ENCODE measurements at regions not wholly inside any gene's neighbourhood (a gene's known extent, or its start where the extent isn't known, plus 50 kb on each side); places are given as distances from the start of the nearest gene placed in this dataset.

DNA sequence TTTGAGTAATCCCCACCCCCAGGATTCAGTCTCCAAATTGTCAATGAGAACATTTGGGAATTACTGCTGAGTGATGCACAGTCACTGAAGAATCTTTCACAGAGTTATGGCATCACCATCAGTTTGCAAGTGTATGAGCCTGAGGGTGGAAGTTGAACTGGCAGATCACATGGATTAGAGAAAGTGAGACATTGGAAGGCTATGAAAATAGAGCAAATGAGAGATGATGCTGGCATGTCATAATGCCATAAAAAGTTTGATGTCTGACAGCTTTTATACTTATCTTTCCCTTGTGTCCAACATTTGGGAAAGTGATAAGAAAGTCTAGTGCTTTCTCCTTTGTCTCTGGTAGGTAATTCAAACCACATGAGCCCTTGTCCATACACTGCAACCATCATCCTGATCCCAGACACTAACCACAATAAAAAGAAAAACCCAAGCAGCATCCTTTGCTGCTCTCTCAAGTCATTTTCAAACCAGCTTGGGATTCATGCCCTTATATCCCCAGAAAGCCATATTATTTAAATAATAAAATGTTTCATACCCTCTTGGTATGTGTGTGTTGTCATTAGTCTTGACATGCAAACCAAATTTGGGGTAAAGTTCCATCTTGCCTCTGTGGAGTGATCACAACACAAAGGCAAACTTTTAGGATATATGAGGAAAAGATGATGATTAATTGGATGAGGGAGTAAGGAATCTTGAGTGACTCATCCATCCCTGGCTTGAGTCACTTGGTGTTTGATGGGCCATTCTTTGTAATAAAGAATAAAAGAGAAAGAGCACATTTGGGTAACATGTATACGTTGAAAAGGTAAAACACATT lies 438.9 kb downstream of the GRXCR1 start:
- no peak overlapping the region for H3K4me3 ChIP-seq (ENCODE audit: low read depth, low read length)
- TF ChIP-seq, protein P1, sequence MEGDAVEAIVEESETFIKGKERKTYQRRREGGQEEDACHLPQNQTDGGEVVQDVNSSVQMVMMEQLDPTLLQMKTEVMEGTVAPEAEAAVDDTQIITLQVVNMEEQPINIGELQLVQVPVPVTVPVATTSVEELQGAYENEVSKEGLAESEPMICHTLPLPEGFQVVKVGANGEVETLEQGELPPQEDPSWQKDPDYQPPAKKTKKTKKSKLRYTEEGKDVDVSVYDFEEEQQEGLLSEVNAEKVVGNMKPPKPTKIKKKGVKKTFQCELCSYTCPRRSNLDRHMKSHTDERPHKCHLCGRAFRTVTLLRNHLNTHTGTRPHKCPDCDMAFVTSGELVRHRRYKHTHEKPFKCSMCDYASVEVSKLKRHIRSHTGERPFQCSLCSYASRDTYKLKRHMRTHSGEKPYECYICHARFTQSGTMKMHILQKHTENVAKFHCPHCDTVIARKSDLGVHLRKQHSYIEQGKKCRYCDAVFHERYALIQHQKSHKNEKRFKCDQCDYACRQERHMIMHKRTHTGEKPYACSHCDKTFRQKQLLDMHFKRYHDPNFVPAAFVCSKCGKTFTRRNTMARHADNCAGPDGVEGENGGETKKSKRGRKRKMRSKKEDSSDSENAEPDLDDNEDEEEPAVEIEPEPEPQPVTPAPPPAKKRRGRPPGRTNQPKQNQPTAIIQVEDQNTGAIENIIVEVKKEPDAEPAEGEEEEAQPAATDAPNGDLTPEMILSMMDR (IDR thresholded peaks at IDR 0.05; ENCODE audit: low read depth, low read length, missing control alignments), result no peak
- DNase-seq (ENCODE audit: low read depth), result peak; percentile 37
- in situ Hi-C loops (cut with HindIII; ENCODE audit: low sequenced_read_pairs), result no loop called here

DNA sequence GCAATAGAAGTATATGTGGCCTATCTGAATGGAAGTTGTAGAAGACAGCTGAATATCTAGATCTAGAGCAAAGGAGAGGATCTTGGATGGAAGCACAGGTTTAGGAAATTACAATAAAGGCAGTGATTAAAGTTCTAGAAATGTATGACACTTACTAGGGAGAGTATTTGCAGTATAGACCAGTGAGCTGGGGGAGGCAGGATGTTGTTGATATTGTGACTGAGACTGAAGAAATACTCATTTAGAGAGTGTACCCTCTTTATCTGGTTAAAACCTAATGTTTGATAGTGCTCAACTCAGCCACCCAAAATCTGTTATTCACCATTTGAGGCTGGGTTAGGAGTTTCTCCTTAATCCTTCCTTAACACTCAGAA lies 439.5 kb downstream of the GRXCR1 start:
- in situ Hi-C loops (cut with HindIII; ENCODE audit: low sequenced_read_pairs), result no loop called here
- H3K4me3 ChIP-seq (ENCODE audit: low read depth, low read length), result no peak overlapping the region
- TF ChIP-seq, protein P1 (IDR thresholded peaks at IDR 0.05; ENCODE audit: low read depth, low read length, missing control alignments), result no peak
- no peak for DNase-seq (ENCODE audit: low read depth)

DNA sequence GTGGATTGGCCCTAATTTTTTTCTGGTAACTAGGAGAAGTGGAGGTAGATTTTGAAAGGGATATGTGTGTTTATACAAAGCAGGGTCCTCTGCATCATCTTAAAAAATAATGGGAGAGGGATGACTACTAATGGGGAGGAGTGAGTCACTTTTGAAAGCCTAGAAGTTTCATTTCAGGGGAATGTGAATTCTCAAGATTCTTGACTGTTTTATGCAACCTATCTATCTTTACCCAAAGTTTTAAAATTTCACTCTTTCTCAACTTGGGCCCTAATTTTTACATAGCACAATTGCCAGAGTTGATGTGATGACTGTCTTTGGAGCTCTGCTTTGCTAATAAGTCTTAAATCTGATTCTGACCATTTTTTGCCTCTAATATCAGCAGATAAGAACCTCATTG lies 445.2 kb downstream of the GRXCR1 start:
- no peak overlapping the region for H3K4me3 ChIP-seq (ENCODE audit: low read depth, low read length)
- TF ChIP-seq, protein P1 (IDR thresholded peaks at IDR 0.05; ENCODE audit: low read depth, low read length, missing control alignments), result no peak
- DNase-seq (ENCODE audit: low read depth), result no peak
- in situ Hi-C loops (cut with HindIII; ENCODE audit: low sequenced_read_pairs), result no loop called here

DNA sequence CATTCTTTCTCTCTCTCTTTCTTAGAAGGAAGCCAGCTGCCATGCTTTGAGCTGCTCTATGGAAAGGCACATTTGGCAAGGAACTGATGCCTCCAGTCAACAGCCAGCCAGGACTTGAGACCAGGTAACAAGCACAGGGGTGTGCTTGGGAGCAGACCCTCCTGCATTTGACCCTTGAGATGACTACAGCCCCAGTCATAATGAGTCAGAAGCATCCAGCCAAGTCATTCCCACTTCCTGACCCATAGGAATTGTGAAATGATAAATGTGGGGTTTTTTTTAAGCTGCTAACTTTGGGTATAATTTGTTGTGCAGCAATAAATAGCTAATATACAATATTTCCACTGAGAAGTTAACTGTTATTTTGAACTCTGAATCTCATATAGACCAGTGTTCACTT lies 446.9 kb downstream of the GRXCR1 start:
- H3K4me3 ChIP-seq (ENCODE audit: low read depth, low read length), result no peak overlapping the region
- peak; percentile 24 for DNase-seq (ENCODE audit: low read depth)
- in situ Hi-C loops (cut with HindIII; ENCODE audit: low sequenced_read_pairs), result no loop called here
- TF ChIP-seq, protein P1 (IDR thresholded peaks at IDR 0.05; ENCODE audit: low read depth, low read length, missing control alignments), result no peak

DNA sequence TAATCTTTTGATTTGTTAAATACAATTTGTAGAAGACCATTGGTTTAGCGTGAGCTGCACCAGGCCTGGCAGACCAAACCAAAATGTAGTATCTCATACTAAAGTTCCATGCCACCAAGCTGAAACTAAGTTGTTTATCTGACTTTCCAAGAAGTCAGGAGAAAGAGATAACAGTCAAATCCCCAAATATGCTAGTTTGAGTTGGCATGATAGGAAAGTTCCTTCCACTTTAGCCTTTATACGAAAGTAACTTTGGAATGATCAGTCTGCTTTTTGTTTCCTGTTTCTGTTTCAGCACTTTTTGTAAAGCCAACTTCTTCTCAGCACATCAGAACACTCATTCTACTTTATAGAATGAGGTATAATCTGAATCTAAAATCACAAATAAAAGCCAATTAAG lies 449.2 kb downstream of the GRXCR1 start:
- H3K4me3 ChIP-seq (ENCODE audit: low read depth, low read length), result no peak overlapping the region
- TF ChIP-seq, protein P1 (IDR thresholded peaks at IDR 0.05; ENCODE audit: low read depth, low read length, missing control alignments), result no peak
- in situ Hi-C loops (cut with HindIII; ENCODE audit: low sequenced_read_pairs), result no loop called here
- no peak for DNase-seq (ENCODE audit: low read depth)

DNA sequence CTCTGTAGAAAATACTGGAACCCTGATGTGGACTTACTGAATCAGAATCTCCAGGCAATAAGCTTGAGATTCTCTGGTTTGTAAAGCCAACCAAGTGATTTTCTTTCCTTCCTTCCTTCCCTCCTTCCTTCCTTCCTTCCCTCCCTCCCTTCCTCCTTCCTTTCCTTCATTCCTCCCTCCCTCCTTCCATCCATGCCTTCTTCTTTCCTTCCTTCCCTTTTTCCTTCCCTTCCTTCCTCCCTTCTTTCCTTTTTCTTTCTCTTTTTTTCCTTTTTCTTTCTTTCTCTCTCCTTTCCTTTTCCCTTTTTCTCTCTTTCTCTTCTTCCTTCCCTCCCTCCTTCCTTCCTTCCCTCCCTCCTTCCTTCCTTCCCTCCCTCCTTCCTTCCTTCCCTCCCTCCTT lies 450.8 kb downstream of the GRXCR1 start:
- no peak for DNase-seq (ENCODE audit: low read depth)
- in situ Hi-C loops (cut with HindIII; ENCODE audit: low sequenced_read_pairs), result no loop called here

More for the DNA sequence above, 450.8 kb downstream of the GRXCR1 start:
- TF ChIP-seq, protein P1 (IDR thresholded peaks at IDR 0.05; ENCODE audit: low read depth, low read length, missing control alignments), result no peak
- H3K4me3 ChIP-seq (ENCODE audit: low read depth, low read length), result no peak overlapping the region
